Transverse colon (tissue), 4 donors: ENCODE measurements at regions not wholly inside any gene's neighbourhood (a gene's known extent, or its start where the extent isn't known, plus 50 kb on each side); places are given as distances from the start of the nearest gene placed in this dataset.

Experiments
- CTCF ChIP-seq, 5 experiments: fragments of 200-600 bp in 3 of 5; fragments of 450-650 bp in 2 of 5; sonication (generic) in 3 of 5; IDR thresholded peaks; 1 replicate in 2 of 5; 2 replicates in 3 of 5; pipeline ENCODE4 v1.5.1; 2016 to 2017; ENCODE audit warnings: antibody characterized with exemption in 5 of 5, inconsistent platforms in 3 of 5, mild to moderate bottlenecking in 2 of 5, moderate library complexity in 1 of 5
- POLR2A ChIP-seq: fragments of 450-650 bp; IDR thresholded peaks from one replicate; pipeline ENCODE4 v1.6.1; 2016; ENCODE audit warnings: antibody characterized with exemption, mild to moderate bottlenecking, moderate library complexity
- POLR2AphosphoS5 ChIP-seq, 3 donors: sonication (generic); formaldehyde crosslinking; IDR thresholded peaks; one replicate each; pipeline ENCODE4 v1.6.1; 2016; ENCODE audit warnings: antibody characterized with exemption in 3 of 3

- TF ChIP-seq CTCF (IDR thresholded peaks at IDR 0.05) (no peak), POLR2AphosphoS5 (IDR thresholded peaks at IDR 0.05) (no peak), POLR2A (no peak)
Measured at GRCh38 chr4:37066159-37066558, 178.4 kb upstream of the NWD2 start.
